NB4 (cell line): ENCODE measurements at regions not wholly inside any gene's neighbourhood (a gene's known extent, or its start where the extent isn't known, plus 50 kb on each side); places are given as distances from the start of the nearest gene placed in this dataset.

Source experiments
- CTCF ChIP-seq: IDR thresholded peaks from one replicate; pipeline ENCODE4 v1.5.1; 2012; ENCODE audit warnings: low read depth, low read length
- POLR2A ChIP-seq: IDR thresholded peaks from 2 replicates; pipeline ENCODE4 v1.6.1; 2011; ENCODE audit warnings: mild to moderate bottlenecking; ENCODE audit not compliant: insufficient read length; ENCODE audit errors: extremely low read depth

GRCh38 chr20:23144856-23145255 lies 58.7 kb upstream of the CD93 start:
- no peak for TF ChIP-seq CTCF
- TF ChIP-seq POLR2A, result no peak
